Activated CD4-positive, alpha-beta T cell treated with anti-CD3 and anti-CD28 coated beads, Interleukin-2, amount 50 U/mL, for 16 hours (primary cell): ENCODE measurements at regions not wholly inside any gene's neighbourhood (a gene's known extent, or its start where the extent isn't known, plus 50 kb on each side); places are given as distances from the start of the nearest gene placed in this dataset.
"Not testable (repeated sequence)": the region's sequence is repeated elsewhere in the genome, so short reads cannot be mapped to it uniquely, and the experiment has no call there.

ENCODE experiments used
- DNase-seq: peaks from one replicate; pipeline ENCODE4 v3.0.0-alpha.2; 2020

DNA sequence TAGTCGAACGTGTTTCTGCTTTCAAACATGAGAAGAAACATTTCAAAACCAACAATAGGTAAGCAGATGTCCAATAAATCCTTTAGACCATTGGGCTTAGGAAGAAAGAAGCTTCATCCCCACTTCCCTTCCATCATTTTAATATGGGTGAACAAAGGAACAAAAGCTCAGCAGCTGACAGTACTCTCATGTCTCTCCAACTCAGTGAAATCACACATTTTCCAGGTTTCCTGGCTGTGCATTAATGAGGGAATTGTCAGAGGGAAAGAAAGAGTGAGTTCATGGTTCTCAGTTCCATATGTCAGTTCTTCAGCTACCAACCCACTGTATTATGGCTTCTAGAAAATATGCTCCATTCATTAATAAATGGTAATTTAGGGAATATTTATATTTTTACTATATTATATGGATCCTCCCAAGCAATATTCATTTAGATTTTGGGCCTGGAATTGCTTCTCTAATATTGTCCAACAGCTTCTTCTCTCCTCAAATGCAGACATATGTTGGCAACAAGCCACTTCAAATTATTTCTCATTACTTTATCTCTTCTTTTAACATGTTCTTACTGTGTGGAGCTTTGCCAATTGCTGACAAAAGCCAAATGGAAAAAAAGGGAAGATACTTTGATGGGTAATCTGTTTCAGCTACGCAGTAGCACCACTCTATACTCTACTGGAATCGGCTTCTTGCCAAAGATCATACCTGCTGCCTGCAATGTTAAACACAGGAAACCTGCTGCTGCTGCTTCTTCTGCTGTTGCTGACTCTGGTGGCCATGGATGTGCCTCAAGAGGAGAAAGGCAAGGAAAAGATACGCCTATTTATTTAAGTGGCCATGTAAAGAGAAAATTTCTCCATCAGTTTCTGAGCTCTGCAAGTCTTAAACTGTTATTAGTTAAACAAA lies 1757.6 kb downstream of the ARAP2 start:
- no peak for DNase-seq

DNA sequence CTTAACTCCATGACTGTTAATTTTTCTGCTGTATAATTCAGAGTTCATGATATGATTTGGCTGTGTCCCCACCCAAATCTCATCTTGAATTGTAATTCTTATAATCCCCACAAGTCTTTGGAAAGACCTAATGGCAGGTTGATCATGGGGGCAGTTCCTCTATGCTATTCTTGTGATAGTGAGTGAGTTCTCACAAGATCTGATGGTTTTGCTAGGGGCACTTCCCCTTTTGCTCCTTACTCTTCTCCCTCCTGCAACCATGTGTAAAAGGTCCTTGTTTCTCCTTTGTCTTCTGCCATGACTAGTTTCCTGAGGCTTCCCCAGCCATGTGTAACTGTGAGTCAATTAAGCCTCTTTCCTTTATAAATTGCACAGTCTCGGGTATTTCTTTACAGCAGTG lies 1751.9 kb downstream of the ARAP2 start:
- no peak for DNase-seq

DNA sequence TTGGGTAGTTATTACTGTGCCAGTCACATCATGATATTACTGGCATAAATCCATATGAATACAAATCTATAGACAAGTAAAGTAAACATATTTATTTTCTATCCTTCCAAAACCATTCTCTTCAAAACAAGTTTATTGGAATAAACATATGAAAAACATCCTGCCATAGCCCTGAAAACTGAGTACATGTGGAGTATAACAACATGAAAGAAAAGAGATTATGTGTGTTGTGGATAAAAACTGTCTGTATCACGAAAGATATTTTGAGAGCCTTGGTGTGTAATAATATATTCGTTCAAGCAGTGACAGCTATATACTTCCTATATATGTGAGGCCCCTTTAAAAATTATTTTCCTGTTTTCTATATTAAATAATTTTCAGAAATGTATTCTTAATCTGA lies 1742.2 kb downstream of the ARAP2 start:
- DNase-seq, result no peak

DNA sequence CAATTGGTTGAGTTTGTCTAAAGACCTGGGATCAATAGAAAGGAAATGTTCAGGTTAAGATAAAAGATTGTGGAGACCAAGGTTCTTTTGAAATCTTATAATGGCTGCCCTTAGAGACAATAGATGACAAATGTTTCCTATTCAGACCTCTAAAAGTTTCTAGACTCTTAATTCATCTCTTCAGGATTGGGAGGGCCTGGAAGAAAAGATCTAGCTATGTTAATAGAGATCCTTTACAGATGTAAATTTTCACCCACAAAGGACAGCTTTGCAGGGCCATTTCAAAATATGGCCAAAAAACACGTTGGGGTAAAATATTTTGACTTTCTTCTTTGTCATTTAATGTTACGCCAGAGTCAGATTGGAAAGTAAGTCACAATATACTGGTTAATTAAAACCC lies 1739.6 kb downstream of the ARAP2 start:
- DNase-seq, result not testable (repeated sequence)

DNA sequence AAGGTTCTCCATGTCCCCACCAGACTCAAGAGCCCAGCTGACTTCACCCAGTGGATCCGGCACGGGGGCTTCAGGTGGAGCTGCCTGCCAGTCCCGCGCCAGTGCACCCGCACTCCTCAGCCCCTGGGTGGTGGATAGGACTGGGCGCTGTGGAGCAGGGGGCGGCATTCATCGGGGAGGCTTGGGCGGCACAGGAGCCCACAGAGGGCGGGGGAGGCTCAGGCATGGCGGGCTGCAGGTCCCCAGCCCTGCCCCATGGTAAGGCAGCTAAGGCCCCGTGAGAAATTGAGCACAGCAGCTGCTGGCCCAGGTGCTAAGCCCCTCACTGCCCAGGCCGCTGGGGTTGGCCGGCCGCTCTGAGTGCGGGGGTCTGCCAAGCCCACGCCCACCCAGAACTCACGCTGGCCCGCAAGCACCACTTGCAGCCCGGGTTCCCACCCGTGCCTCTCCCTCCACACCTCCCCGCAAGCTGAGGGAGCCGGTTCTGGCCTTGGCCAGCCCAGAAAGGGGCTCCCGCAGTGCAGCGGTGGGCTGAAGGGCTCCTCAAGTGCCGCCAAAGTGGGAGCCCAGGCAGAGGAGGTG lies 1737.7 kb downstream of the ARAP2 start:
- DNase-seq, result not testable (repeated sequence)

DNA sequence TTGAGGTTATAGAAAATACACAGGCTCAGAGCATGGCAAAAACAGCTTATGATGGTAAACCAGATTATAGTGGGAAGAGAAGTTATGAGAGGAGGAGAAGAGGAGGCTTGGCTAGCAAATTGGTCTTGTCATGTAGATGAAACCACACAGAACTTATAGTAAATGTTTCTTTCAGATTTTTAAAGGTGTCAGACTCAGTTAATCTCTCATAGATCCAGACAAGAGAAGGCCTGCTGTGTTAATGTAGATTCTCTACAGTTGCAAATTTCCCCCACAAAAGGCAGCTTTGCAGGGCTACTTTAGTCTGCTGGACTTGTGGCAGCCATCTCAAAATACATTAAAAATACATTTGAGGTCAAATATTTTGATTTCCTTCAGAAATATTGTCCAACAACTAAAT lies 1731.7 kb downstream of the ARAP2 start:
- DNase-seq, result no peak

DNA sequence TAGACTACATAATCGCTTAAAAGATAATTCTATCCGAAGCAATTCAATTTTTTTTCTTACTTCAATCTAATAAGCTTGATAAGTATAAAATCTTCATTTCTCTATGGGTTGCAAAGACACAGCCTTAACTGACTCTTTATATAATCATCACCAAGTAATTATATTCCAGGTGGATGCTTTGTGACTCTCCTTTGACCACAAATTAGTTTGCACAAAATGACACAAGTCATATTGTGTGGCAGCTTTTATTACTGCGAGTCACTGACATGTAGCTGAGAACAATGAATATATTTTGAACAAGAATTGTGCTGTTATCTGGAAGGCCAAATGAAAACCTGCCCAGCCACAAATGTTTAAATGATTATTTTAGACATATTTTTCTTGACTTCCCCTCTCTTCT lies 1727.8 kb downstream of the ARAP2 start:
- no peak for DNase-seq

DNA sequence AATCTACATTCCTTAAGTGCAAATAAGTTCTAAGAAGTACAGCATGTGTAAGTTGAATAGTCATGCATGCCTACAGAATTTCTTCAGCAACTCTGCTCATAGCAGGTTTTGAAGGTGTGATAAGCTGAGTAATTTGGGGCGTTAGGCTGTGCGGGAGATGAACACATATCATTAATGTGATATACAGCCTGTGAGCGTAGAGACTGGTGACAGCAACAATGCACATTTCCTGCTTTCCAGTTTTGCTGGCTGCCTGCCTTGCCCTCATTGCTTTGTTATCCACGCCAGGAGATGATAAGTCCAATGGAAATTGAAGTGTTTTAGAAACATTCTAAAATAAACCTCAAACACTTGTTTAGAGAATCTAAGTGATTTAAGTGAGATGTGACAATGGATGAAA lies 1709.4 kb downstream of the ARAP2 start:
- no peak for DNase-seq

DNA sequence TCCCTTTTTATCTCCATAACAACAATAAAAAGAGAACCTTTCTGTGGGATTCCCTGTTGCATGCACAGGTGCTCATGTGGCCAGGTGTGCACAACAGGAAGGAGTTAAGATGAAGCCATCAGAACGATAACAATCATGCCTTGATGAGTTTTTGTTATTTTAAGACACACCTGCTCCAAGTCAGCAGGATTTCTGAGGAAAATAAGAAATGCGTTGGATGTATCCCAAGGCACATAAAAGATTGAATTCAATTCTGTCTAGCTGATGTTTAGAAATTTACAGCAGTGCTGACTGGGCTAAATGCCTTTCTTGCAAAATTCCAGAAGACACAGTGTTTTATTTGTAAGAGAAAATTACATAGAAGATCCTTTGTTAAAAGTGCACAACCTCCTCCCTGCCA lies 1678.2 kb downstream of the ARAP2 start:
- no peak for DNase-seq

DNA sequence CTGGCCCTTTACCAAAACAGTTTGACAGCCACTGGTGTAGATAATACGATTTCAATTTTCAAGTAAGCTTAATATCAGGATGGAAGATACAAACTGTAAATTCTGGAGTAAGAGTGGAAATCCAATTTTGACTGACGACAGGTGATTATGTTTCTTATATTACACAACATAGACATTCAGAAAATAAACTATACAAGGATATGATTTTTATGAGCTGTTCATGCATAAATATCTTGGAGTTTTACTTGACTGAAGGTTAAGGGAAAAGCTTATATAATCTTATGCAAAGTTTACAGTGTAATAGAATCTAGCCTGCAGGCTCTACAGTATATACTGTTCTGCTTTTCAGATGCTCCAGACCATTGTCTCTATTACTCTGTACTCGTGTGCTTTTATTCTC lies 1672.3 kb downstream of the ARAP2 start:
- DNase-seq, result no peak

DNA sequence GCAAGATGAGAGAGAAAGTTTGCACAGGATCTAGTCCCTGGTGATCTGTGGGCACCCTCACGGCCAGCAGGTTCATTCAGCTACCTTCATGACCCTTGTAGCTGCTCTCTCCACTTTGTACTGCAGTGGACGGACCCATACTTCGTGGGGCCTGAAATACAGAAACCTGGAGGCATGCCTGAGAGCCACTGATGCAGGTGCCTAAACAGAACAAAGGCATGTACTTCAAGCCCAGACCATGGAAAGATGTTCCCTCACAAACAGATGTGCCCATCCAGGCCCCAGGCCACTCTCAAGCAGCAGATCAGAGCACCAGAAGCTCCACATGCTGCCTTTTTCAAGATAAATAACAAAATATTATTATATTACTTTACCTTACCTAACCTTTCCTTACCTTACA lies 1629.0 kb downstream of the ARAP2 start:
- no peak for DNase-seq

DNA sequence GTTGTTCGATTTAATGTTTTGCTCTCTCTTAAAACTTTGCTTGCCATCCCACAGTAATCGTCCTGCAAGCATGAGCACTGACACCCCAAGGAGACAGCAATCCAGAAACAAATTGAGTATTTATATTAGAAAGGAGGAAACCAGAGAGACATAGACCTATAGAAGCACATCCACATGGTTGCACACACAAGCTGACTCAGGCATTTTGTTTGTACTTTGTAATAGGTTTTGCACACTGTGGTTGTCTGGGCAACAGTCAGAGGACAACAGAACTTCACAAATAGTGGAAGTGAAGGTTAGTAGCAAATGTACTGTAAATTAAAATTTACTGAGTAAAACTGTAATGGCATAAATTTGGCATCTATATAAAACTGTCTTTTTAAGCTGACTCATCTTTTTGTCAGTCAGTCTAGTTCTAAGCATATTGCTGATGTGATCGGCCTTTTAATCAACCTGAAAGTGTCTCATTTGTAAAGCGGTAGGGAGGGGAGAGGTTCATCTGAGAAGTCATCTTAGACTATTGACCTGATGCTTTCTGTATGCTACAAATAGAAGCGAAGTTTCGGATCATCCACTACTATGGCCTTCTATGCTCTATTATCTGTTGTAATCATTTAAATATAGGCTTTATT lies 1624.7 kb downstream of the ARAP2 start:
- no peak for DNase-seq

DNA sequence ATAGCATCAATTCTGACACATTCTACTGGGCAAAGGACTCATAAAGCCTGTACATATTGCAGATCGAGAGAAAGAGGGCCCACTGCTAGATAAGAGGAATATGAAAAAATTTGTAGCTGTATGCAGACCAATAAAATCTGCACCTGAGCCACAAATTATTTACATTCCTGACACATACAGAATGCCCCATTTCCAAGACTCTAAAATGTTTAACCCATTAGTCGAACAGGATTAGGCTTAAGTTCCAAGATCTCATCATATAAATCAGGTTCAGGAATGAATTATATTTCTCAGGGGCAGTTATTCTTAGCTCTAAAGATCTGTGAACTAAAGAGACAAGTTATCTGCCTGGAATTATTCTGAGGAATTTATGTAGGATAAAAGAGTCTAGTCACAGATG lies 1615.8 kb downstream of the ARAP2 start:
- DNase-seq, result no peak

DNA sequence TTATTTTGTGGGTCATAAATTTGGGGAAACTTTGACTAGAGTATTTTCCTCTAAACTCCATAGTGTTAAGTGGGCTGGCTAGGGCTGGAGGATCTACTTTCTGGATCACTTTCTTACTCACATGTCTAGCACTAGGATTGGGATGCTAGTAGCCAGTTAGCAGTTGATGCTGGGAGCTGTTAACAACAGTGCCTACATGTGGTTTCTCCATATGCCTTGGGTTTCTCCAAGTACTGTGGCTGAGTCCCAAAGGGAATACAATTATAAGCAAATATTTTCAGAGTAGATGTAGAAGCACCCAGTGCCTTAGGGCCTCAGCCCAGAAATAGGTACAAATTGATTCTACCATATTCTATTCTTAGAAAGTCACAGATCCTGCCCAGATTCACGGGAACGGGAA lies 1614.9 kb downstream of the ARAP2 start:
- no peak for DNase-seq

DNA sequence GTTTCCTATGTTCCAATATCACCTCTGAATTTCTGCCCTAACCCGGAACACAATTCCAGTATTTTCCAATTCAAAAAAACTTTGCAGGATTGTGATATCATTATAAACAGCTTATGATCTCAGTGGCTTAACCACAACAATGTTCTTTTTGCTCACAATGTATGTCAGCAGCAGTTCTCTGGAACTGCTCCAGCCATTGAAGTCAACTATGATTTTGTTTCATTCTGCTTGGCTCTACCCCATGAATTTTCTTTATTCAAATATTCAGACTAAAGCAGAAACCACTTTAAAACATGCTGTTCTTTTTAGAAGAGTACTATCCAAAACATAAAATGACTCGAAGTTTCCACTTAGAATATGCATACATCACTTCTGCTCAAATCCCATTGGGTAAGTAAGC lies 1611.1 kb downstream of the ARAP2 start:
- DNase-seq, result no peak

DNA sequence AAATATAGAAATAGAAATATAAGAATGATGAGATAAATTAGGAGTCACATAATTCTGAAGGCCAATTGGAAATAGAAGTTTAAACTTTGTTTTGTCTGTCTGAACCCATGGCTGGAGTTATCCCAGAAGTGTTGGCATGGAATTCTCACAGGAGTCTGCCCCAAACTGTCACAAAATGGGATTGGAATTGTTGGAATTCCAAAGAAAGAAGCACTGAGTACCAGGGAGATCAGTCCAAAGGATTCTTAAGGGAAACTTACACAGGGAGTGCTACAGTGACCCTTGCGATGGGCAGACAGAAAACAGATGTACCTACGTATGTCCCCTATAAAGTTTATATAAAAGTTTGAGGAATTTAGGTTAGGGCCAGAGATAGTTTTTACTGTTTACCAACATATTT lies 1607.7 kb downstream of the ARAP2 start:
- DNase-seq, result no peak

DNA sequence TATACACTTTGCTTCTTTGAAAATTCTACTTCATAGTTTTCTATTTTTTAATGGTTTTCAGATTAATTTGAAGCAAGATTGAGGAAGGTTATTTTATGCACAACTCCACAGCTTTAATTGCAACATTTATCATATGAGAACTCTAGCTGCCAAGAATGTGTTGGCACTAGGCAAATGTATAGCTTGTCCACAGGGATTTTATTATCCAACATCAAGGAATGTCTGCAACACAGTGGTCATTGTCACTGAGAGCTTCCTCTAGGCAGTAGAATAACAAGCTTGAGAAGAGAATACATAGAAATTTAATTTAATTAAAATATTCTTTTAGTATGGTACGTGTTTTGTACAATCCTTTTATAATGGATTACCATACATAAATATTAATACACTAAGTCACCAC lies 1600.8 kb downstream of the ARAP2 start:
- DNase-seq, result no peak

DNA sequence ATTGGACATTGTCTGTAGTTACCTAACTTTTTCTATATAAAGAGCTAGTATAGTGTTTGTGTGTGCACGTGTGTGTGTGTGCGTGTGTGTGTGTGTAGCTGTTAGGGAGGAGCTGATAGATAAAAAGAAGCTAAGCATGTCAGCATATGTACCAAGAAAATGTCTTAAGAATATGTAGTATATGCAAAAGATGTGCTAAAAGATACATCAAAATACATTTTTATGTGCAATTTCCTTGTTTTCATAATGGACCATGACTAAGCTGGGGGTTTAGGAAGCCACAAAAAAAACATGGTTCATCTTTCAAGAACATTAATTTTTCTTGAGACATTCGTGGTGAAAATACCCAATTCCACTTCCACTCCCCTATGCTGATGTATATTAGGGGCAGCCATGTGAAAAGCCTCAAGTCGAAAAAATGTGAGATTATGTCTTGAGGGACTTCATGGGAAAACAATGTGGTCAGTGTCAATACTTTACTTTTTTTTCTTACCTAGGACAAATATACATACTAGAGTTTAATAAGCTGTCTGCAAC lies 1599.7 kb downstream of the ARAP2 start:
- no peak for DNase-seq

DNA sequence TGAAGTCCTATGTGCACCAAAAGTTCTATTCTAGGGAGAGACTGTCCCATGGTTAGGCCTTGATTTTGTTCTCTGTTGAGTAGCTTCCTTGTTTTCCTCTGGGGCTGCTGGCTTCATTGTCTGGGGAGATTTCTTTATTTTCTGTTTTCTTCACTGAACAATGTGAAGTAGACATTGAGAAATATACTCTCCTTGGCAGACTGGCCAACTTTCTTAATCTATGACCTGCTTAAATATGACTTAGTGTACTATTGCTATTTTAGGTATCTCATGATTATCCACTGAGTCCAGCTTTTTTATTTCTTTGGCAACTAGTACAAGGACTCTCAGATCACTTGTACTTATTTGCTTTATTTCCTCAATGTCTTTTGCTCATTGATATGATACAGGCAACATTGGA lies 1594.6 kb downstream of the ARAP2 start:
- no peak for DNase-seq

DNA sequence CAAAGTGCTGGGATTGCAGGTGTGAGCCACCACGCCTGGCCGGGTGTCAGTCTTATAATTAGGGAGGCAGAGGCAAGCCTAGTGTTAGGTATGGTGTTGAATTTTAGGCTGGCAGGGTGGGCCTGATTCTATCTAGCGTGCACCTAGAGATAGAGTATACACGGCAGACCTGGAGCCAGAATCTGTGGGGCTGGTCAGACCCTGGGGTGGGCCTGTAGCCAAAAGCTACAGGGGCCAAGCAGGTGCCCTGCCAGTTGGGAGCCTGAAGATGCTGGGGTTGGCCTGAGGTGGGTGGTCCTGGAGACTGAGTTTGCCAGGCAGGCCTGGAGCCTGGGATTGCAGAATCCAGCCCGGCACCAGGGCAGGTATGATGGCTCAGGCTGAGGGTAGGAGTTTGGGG lies 1580.3 kb downstream of the ARAP2 start:
- no peak for DNase-seq

DNA sequence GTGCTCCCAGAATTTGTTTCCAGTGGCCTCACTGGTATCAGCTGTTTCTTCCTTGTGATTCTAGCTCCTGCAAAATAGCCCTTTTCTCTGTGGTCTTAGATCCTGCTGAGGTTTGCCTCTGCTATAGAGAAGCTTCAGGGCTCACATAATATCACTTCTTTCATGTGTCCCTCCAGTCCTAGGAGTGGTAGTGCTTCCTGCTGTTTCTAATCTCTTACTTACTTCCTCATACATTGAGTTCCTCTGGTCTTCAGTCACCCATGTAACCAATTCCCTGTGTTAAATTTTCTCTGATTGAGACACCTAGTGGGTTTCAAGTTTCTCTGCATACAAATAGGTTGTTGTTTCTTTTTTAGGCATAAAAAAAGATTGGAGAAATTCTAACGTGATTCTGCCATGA lies 1567.9 kb downstream of the ARAP2 start:
- DNase-seq, result no peak

DNA sequence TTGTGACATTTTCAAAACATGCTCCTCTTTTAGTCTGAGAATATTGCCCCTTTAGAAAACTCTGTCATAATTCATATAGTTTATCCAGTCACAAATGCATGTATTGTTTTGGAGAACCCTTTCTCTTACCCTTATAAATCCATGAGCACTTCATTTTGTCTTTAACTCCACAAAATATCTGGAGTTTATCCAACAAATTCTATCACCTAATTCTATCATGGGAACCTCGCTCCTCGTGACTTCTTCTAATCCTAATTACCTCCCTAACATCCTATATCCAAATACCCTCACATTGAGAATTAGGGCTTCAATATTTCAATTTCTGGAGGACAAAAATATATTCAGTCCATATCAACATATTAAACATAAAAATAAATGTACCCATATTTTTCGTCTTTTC lies 1565.9 kb downstream of the ARAP2 start:
- no peak for DNase-seq

DNA sequence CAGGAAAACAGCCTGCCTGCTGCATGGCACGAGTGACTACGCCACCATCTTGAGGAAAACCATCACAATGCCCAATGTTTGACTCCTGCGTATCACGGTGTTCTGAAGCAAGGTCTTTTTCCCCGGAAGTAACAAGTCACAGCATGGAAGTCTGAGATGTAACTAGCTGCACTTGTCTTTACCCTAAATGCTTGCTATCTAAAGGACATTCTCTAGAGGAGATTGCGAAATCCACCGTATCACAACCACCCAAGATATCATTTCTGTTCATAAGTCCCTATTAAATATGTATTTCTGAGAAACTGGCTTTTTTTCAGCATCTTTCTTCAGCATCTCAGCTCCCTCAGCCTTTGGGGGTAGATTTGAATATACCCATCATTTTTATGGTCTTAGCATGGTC lies 1565.1 kb downstream of the ARAP2 start:
- DNase-seq, result no peak

DNA sequence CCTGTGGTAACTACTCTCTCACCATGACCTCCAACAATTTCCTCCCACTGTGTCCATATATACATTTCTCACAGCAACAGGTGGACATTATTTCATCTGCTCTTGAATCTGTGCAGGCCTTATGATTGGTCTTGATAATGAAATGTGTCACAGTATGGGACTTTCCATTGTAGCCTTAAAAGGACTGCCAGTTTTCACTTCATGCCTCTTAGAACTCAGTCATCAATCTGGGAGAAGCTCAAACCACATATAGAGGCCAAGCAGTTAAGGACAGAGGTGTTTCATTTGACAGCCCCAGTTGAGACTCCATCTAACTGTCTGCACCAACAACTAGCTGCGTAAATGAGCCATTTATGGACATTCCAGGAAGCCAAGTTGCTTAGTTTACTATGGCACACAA lies 1534.8 kb downstream of the ARAP2 start:
- DNase-seq, result no peak
